Loucy (cell line): ENCODE measurements at regions not wholly inside any gene's neighbourhood (a gene's known extent, or its start where the extent isn't known, plus 50 kb on each side); places are given as distances from the start of the nearest gene placed in this dataset.

ENCODE experiments used
- H2AFZ ChIP-seq: fragments of 200-600 bp; sonication (generic); 2 replicates; pipeline ENCODE4 v1.6.0; 2016; ENCODE audit warnings: antibody characterized with exemption, mild to moderate bottlenecking, low read length, moderate library complexity
- H3F3A ChIP-seq: fragments of 200-600 bp; 2 replicates; pipeline ENCODE4 v1.6.0; 2016; ENCODE audit warnings: antibody characterized with exemption, low read depth, mild to moderate bottlenecking
- H3K27me3 ChIP-seq: fragments of 200-600 bp; sonication (generic); 2 replicates; pipeline ENCODE4 v1.6.1; 2014; ENCODE audit warnings: low read length, mild to moderate bottlenecking; ENCODE audit not compliant: insufficient read depth, poor library complexity, severe bottlenecking
- H3K36me3 ChIP-seq: fragments of 200-600 bp; sonication (generic); 2 replicates; pipeline ENCODE4 v1.6.1; 2016; ENCODE audit warnings: low read length; ENCODE audit not compliant: insufficient read depth
- H3K4me1 ChIP-seq: fragments of 200-600 bp; sonication (generic); 2 replicates; pipeline ENCODE4 v1.5.1; 2014; ENCODE audit warnings: low read length, mild to moderate bottlenecking; ENCODE audit not compliant: insufficient read depth, poor library complexity, severe bottlenecking
- H3K4me2 ChIP-seq: fragments of 200-600 bp; sonication (generic); 2 replicates; pipeline ENCODE4 v1.6.0; 2014; ENCODE audit warnings: antibody characterized with exemption, low read length, low read depth, mild to moderate bottlenecking; ENCODE audit not compliant: poor library complexity, severe bottlenecking
- H3K4me3 ChIP-seq: fragments of 200-600 bp; sonication (generic); 2 replicates; pipeline ENCODE4 v1.5.1; 2014; ENCODE audit warnings: low read length, mild to moderate bottlenecking, mixed read lengths; ENCODE audit not compliant: poor library complexity, severe bottlenecking
- H3K79me2 ChIP-seq: fragments of 200-600 bp; sonication (generic); 2 replicates; pipeline ENCODE4 v1.6.1; 2014; ENCODE audit warnings: low read length; ENCODE audit not compliant: insufficient read depth
- H3K9ac ChIP-seq: fragments of 200-600 bp; sonication (generic); 2 replicates; pipeline ENCODE4 v1.6.0; 2014; ENCODE audit warnings: mild to moderate bottlenecking, low read depth, low read length, moderate library complexity; ENCODE audit not compliant: poor library complexity, severe bottlenecking
- H3K9me2 ChIP-seq: fragments of 200-600 bp; sonication (generic); replicated peaks from 2 replicates; pipeline ENCODE4 v1.6.1; 2016; ENCODE audit warnings: low read depth, low read length, mixed read lengths
- H3K9me3 ChIP-seq: fragments of 200-600 bp; sonication (generic); 2 replicates; pipeline ENCODE4 v1.6.1; 2014; ENCODE audit warnings: mild to moderate bottlenecking, antibody characterized with exemption, low read length, low read depth; ENCODE audit not compliant: insufficient read depth
- H4K20me1 ChIP-seq: fragments of 200-600 bp; sonication (generic); 2 replicates; pipeline ENCODE4 v1.6.0; 2014; ENCODE audit warnings: antibody characterized with exemption, low read length, mild to moderate bottlenecking; ENCODE audit not compliant: insufficient read depth, poor library complexity, severe bottlenecking
- EZH2phosphoT487 ChIP-seq: fragments of 200-600 bp; IDR thresholded peaks from 2 replicates; pipeline ENCODE4 v1.6.1; 2018; ENCODE audit warnings: antibody characterized with exemption, mild to moderate bottlenecking, moderate library complexity, borderline replicate concordance
- TF ChIP-seq, protein P1 (sequence below): fragments of 200-600 bp; sonication (generic); conservative IDR thresholded peaks from 2 replicates; pipeline ENCODE4 v1.5.1; 2014; ENCODE audit warnings: mild to moderate bottlenecking, antibody characterized with exemption, low read length

DNA sequence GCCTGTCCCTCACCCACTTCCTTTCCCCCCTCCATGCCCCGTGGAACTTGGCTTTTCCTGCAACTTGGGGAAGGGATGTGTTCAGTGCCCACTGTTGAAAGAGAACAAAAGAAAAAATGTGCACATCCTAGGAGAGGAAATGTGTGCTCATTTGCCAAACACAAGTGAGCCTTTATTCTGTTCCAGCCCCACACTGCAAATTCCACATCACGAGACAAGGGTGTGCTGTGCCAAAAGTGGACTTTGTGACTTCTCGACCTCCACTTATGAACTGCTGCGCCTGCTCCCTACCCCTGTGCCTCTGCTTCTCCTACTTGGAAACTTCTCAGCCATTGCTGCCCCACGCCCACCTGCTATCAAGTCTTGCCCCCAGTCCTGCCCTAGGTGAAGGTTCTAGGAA is 97.0 kb upstream of the GRIK3 start:
- H3K9ac ChIP-seq, result no peak overlapping the region
- no peaks in the 10 kb centered on the region for H3K4me1 ChIP-seq
- no peak for TF ChIP-seq EZH2phosphoT487
- TF ChIP-seq, protein P1, sequence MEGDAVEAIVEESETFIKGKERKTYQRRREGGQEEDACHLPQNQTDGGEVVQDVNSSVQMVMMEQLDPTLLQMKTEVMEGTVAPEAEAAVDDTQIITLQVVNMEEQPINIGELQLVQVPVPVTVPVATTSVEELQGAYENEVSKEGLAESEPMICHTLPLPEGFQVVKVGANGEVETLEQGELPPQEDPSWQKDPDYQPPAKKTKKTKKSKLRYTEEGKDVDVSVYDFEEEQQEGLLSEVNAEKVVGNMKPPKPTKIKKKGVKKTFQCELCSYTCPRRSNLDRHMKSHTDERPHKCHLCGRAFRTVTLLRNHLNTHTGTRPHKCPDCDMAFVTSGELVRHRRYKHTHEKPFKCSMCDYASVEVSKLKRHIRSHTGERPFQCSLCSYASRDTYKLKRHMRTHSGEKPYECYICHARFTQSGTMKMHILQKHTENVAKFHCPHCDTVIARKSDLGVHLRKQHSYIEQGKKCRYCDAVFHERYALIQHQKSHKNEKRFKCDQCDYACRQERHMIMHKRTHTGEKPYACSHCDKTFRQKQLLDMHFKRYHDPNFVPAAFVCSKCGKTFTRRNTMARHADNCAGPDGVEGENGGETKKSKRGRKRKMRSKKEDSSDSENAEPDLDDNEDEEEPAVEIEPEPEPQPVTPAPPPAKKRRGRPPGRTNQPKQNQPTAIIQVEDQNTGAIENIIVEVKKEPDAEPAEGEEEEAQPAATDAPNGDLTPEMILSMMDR, result no peak
- H3K4me3 ChIP-seq, result no peak overlapping the region
- no peaks in the 10 kb centered on the region for H3K27me3 ChIP-seq
- no peaks in the 10 kb centered on the region for H3K9me2 ChIP-seq
- H3K9me3 ChIP-seq, result no peaks in the 10 kb centered on the region; the same call in 1 of the 2 replicates
- H3F3A ChIP-seq, result no peaks in the 10 kb centered on the region
- no peaks in the 10 kb centered on the region for H3K36me3 ChIP-seq
- no peak overlapping the region for H3K4me2 ChIP-seq
- H2AFZ ChIP-seq, result no peak overlapping the region
- H4K20me1 ChIP-seq, result no peaks in the 10 kb centered on the region
- H3K79me2 ChIP-seq, result no peaks in the 10 kb centered on the region

DNA sequence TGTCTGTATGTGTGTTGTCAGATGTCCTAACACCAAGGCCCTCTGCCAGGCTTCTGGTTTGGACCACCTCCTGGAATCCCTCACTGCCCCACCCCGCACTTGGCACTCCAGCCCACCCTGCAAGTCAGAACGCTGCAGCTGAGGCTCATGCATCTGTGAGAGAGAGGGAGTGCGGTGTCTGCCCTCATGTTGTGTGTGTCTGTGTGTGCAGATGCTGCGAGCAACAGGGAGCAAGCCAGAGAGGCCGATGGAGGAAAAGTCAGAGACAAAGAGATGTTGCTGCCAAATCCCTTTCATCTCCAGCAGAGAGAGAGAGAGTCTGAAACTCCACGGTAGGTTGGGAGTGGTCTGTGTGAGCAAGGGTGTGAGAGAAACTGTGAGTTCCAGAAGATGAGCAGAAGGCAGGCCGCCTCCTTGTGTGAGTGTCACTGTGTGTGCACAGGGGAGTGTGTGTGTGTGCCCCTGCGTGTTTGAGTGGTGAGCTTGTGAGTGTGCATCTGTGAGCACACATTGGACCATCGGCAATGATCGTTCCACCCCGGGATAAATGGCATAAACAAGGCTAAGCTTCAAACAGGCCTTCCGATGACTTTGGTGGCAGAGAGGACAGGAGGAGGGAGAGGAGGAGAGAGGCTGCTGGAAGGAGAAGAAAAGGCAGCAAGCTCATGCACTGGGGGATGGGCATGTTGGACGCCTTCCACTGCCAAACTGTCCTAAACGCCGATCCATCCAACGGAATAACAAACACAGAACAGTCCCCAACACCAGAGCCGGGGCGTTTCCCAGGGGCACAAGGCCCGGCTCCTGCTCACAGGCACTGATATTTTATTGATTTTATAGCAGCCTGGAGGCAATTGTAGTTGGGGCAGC is 99.2 kb upstream of the GRIK3 start:
- Histone ChIP-seq H3K9ac (no peak overlapping the region), H2AFZ (no peak overlapping the region), H3K79me2 (no peaks in the 10 kb centered on the region), H3K27me3 (no peaks in the 10 kb centered on the region), H3F3A (no peaks in the 10 kb centered on the region), H3K4me2 (no peak overlapping the region), H3K4me1 (no peaks in the 10 kb centered on the region), H4K20me1 (no peaks in the 10 kb centered on the region), H3K9me3 (no peaks in the 10 kb centered on the region; the same call in 1 of the 2 replicates), H3K36me3 (no peaks in the 10 kb centered on the region), H3K4me3 (no peak overlapping the region), H3K9me2 (no peaks in the 10 kb centered on the region)
- no peak for TF ChIP-seq EZH2phosphoT487
- TF ChIP-seq, protein P1, result no peak

DNA sequence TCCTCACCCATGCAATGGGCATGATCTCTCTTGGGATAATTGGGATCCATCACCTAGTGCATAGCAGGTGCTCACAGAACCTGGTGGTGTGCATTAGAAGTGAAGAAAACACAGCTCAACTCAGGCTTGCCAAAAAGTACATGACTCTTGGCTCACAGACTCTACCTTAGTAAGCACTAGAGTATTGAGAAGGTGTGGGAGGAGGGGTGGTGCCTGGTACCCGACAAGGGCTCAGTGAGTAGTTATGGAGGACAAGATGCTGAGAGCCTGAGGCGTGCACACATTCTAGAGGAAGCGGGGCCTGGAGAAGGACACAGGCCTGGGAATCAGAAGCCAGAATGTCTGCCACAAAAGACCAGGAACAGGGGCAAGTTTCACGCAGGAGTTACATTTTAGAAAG is 100.3 kb upstream of the GRIK3 start:
- Histone ChIP-seq H3K4me3 (no peak overlapping the region), H3K9ac (no peak overlapping the region), H4K20me1 (no peaks in the 10 kb centered on the region), H2AFZ (no peak overlapping the region), H3K4me2 (no peak overlapping the region), H3K79me2 (no peaks in the 10 kb centered on the region), H3K36me3 (no peaks in the 10 kb centered on the region), H3K4me1 (no peaks in the 10 kb centered on the region), H3K9me3 (no peaks in the 10 kb centered on the region; the same call in 1 of the 2 replicates), H3K9me2 (no peaks in the 10 kb centered on the region), H3F3A (no peaks in the 10 kb centered on the region), H3K27me3 (no peaks in the 10 kb centered on the region)
- TF ChIP-seq EZH2phosphoT487, result no peak
- TF ChIP-seq, protein P1, result no peak
